Retinal pigment epithelial cell (primary cell): ENCODE measurements at regions not wholly inside any gene's neighbourhood (a gene's known extent, or its start where the extent isn't known, plus 50 kb on each side); places are given as distances from the start of the nearest gene placed in this dataset.

Source experiments
- DNase-seq: peaks from one replicate; pipeline ENCODE4 v3.0.0-alpha.2; 2010; ENCODE audit warnings: low read depth
- H3K4me3 ChIP-seq: 2 replicates; pipeline ENCODE4 v1.5.1; 2011; ENCODE audit warnings: mild to moderate bottlenecking, low read length, control low read depth, moderate library complexity
- TF ChIP-seq, protein P1 (sequence below): conservative IDR thresholded peaks from 2 replicates; pipeline ENCODE4 v1.5.1; 2011; ENCODE audit warnings: low read depth, low read length, control low read depth, inconsistent platforms

DNA sequence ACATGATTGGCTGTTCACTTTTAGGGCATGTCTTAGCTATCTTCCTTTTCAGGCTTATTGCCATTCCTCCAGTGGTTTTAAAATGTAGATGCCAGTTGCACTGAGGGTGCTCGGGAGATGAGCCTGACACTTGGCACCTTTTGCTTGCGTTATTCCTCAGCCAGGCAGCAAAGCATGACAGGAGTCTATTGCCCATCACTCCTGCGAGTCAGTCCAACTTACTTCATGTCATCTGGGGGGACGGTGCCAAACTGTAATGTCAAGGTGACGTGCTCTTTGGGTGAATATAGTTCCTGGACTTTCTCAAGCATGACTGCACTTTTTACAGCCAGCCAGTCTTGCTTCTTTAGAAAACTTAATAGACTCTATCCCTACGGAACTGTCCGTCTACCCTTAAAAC is 406.0 kb upstream of the C2CD4B start:
- TF ChIP-seq, protein P1, sequence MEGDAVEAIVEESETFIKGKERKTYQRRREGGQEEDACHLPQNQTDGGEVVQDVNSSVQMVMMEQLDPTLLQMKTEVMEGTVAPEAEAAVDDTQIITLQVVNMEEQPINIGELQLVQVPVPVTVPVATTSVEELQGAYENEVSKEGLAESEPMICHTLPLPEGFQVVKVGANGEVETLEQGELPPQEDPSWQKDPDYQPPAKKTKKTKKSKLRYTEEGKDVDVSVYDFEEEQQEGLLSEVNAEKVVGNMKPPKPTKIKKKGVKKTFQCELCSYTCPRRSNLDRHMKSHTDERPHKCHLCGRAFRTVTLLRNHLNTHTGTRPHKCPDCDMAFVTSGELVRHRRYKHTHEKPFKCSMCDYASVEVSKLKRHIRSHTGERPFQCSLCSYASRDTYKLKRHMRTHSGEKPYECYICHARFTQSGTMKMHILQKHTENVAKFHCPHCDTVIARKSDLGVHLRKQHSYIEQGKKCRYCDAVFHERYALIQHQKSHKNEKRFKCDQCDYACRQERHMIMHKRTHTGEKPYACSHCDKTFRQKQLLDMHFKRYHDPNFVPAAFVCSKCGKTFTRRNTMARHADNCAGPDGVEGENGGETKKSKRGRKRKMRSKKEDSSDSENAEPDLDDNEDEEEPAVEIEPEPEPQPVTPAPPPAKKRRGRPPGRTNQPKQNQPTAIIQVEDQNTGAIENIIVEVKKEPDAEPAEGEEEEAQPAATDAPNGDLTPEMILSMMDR = no peak
- H3K4me3 ChIP-seq = no peak overlapping the region
- DNase-seq = no peak

DNA sequence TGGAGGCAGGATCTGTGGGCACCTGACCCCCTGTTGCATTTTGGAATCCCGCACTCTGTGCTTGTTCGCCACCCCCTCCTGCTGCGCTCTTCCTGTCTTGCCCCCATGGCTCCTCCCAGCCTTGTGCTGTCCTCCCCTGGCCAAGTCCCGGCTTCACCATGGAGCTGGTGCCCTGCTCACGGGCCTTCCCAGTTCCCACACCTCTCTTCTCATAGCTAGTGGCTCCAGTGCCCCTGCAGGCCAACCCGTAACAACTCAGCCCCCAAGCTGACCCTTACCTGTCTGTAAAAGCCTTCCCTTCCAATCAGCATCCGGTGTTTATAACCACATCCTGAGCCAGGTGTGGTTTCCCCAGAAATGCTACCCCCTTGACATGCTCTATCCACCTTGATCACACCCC is 407.7 kb upstream of the C2CD4B start:
- TF ChIP-seq, protein P1 = no peak
- no peak overlapping the region for H3K4me3 ChIP-seq
- no peak for DNase-seq

DNA sequence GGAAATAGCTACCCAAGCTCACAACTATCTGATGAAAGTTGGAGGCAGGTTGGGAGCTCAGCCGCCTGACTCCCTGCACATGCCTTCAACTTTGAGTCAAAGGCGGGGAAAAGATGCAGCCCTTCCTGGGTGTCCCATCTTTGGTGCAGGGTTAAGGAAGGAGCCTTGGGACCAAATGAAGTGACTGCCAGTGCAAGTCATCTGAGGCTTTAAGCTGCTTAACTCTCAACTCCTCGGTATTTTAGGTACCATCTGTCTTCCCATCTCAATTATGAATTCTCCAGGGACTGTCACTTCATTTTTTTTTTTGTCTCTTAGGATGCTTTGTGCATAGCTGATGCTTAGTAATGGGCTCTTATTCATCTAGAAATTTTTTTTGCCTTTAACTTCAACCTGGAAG is 408.8 kb upstream of the C2CD4B start:
- H3K4me3 ChIP-seq = no peak overlapping the region
- TF ChIP-seq, protein P1 = no peak
- DNase-seq = no peak

DNA sequence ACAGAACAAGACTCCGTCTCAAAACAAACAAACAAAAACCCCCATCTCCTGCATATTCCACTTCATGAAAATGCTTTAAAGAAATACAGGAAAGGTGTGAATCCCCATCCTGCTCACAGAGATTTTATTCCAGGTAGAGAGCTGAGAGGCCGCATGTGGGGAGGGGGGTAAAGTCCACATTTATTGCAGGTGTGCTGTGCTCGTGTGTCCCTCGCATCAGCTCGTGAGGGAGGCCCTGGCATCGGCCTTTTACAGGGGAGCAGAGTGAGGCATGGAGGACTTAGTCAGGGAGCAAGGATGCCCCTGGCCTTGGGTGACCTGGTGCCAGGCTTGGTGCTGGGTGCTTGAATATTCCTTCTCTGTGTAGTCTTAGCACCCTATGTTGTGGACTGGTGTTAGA is 413.5 kb upstream of the C2CD4B start:
- no peak overlapping the region for H3K4me3 ChIP-seq
- TF ChIP-seq, protein P1 = no peak
- DNase-seq = no peak

DNA sequence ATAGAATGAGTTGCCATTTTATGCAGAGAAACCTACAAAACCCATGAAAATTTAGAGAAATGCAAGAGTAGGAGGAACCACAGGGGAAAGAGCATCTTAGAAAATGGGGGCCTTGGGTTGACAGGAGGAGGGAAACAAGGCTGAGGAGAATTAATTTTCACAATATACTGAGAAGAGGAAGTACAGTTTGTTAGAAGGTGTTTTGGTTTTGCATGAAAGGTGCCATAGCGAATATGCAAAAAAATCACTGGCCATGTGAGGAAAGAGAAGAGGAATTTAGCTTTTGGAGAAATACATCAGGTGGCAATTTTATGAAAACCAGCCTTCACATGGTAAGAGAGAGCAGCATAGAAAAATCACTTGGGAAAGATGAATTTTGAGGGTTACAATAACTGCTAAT is 413.9 kb upstream of the C2CD4B start:
- DNase-seq = no peak
- H3K4me3 ChIP-seq = no peak overlapping the region
- TF ChIP-seq, protein P1 = no peak

DNA sequence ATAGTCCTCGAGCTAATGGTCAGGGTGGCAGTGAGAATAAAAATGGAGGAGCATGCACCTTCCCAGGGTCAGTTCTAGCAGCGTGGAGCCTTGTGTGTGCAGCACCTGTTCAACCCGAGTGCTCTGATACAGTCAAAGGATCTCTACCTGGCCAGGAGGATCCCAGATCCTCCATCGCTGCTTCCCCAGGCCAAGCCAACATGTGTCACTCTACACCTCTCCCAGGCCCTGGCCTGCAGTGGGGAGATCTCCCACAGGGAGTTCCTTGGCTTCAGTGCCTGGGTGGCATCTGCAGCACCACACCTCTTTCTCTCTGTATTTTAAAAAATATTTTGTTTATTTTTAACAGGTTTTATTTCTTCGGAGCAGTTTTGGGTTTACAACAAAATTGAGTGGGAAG is 414.8 kb upstream of the C2CD4B start:
- H3K4me3 ChIP-seq = no peak overlapping the region
- no peak for DNase-seq
- TF ChIP-seq, protein P1 = no peak

DNA sequence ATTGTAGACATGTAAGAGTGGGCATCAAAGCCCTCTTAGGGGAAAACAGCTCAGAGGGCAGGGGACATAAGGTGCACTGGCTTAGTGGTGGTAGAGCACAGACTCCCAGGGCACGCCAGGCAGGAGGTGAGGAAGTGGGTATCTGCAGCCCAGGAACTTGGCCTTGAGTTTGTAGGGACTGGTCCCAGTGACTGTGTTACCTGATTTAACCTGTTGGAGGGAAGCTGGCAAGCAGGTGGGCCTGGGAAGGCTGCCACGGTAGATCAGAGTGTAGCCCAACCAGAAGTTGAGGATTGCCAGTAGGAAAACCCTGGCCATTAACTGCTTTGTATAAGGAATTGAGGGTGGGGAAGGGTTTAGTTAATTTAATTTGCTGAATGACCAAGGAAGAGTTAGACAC is 417.5 kb upstream of the C2CD4B start:
- TF ChIP-seq, protein P1 = no peak
- DNase-seq = no peak
- no peak overlapping the region for H3K4me3 ChIP-seq
